Renal cortex interstitium (tissue), 11 donors: ENCODE measurements at regions not wholly inside any gene's neighbourhood (a gene's known extent, or its start where the extent isn't known, plus 50 kb on each side); places are given as distances from the start of the nearest gene placed in this dataset.
A peak's percentile ranks its signal among the peaks of the same experiment; 100 is the strongest.
"Not testable (repeated sequence)": the region's sequence is repeated elsewhere in the genome, so short reads cannot be mapped to it uniquely, and the experiment has no call there.

Experiments used
- DNase-seq, 11 donors: peaks; one replicate each; pipeline ENCODE4 v3.0.0-alpha.2; 2013; ENCODE audit warnings: low read depth in 9 of 11, low spot score in 4 of 11; ENCODE audit errors: extremely low read depth in 1 of 11

- not testable (repeated sequence) for DNase-seq
Measured at GRCh38 chr2:90010442-90011100, 1319.1 kb downstream of the RPIA start.

GRCh38 chr2:90011101-90011443 is 1319.6 kb downstream of the RPIA start:
- DNase-seq = not testable (repeated sequence)

- DNase-seq = not testable (repeated sequence)
Measured at GRCh38 chr2:90019908-90020307, 1328.4 kb downstream of the RPIA start.

GRCh38 chr2:90021234-90021633 is 1329.8 kb downstream of the RPIA start:
- not testable (repeated sequence) for DNase-seq

GRCh38 chr2:90027231-90027643 is 1335.8 kb downstream of the RPIA start:
- DNase-seq = not testable (repeated sequence)

- not testable (repeated sequence) for DNase-seq
Measured at GRCh38 chr2:90028381-90029079, 1337.1 kb downstream of the RPIA start.

GRCh38 chr2:90029080-90029428 is 1337.6 kb downstream of the RPIA start:
- not testable (repeated sequence) for DNase-seq

GRCh38 chr2:90032269-90032668 is 1340.8 kb downstream of the RPIA start:
- DNase-seq = not testable (repeated sequence)

GRCh38 chr2:90036335-90036734 is 1344.9 kb downstream of the RPIA start:
- not testable (repeated sequence) for DNase-seq

GRCh38 chr2:90039093-90039492 is 1347.6 kb downstream of the RPIA start:
- not testable (repeated sequence) for DNase-seq

GRCh38 chr2:90047776-90048175 is 1356.3 kb downstream of the RPIA start:
- DNase-seq = not testable (repeated sequence)

GRCh38 chr2:90052113-90052631 is 1360.7 kb downstream of the RPIA start:
- DNase-seq = not testable (repeated sequence)

- peak in 1 of 11 donors; percentile 0 for DNase-seq
Measured at GRCh38 chr2:90069290-90069894, 1377.9 kb downstream of the RPIA start.

GRCh38 chr2:90076311-90076710 is 1384.8 kb downstream of the RPIA start:
- no peak for DNase-seq

GRCh38 chr2:90077948-90078347 is 1386.5 kb downstream of the RPIA start:
- no peak for DNase-seq

GRCh38 chr2:90079374-90079773 is 1387.9 kb downstream of the RPIA start:
- no peak for DNase-seq

GRCh38 chr2:90087792-90088191 is 1396.3 kb downstream of the RPIA start:
- DNase-seq = not testable (repeated sequence)

- DNase-seq = not testable (repeated sequence)
Measured at GRCh38 chr2:90093571-90094270, 1402.2 kb downstream of the RPIA start.

GRCh38 chr2:90097617-90098016 is 1406.1 kb downstream of the RPIA start:
- not testable (repeated sequence) for DNase-seq
